GM18502 (cell line): ENCODE measurements at regions not wholly inside any gene's neighbourhood (a gene's known extent, or its start where the extent isn't known, plus 50 kb on each side); places are given as distances from the start of the nearest gene placed in this dataset.

Experiments
- ATAC-seq: cut with Tn5 transposase; IDR thresholded peaks from one replicate; pipeline ENCODE4 v1.9.1; 2021; ENCODE audit warnings: mild to moderate bottlenecking; ENCODE audit not compliant: unreplicated experiment, poor library complexity

GRCh38 chr1:201703621-201704438 lies 125.1 kb upstream of the IPO9 start:
- no peak for ATAC-seq

DNA sequence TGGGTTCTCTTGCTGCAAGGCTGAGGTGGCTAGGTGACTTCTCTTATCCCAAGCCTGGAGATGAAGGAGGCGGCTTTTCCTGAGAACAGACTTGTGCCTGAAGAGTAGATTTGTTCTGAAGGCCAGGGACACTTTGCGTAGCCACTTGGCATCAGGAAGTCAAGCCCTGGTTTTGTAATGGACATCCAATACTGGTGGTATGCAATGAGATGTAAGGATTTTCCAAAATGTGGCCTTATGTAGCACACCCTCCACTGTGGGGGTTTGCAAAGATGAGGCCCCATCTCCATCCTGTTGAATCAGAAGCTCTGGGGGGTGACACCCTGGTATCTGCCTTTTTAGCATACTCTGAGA lies 124.5 kb upstream of the IPO9 start:
- ATAC-seq: no peak

DNA sequence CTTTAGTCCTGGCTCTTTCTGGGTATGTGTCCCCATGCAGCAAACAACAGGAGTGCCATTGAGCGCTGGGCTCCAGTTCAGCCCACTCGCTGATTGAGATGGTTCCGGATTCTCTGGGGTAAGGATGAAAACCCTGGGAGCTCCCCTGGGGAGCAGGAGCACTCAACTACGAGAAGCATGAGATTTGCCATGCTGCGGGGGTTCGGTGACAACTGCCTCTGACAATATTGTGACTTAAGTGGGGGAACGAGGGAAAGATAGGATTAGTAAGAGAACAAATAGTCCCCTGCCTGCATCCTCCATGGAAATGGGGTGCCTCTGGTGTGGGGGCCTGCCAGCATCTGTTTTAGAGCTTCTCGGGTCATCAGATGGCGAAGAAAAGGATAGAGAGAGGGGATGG lies 123.6 kb upstream of the IPO9 start:
- ATAC-seq: no peak

- no peak for ATAC-seq
Observed at GRCh38 chr1:201706109-201706508, 122.8 kb upstream of the IPO9 start.

- no peak for ATAC-seq
Observed at GRCh38 chr1:201707027-201707426, 121.9 kb upstream of the IPO9 start.

GRCh38 chr1:201707656-201708055 lies 121.3 kb upstream of the IPO9 start:
- ATAC-seq: no peak

- no peak for ATAC-seq
Observed at GRCh38 chr1:201708085-201708512, 120.9 kb upstream of the IPO9 start.

- no peak for ATAC-seq
Observed at GRCh38 chr1:201708691-201709090, 120.3 kb upstream of the IPO9 start.

DNA sequence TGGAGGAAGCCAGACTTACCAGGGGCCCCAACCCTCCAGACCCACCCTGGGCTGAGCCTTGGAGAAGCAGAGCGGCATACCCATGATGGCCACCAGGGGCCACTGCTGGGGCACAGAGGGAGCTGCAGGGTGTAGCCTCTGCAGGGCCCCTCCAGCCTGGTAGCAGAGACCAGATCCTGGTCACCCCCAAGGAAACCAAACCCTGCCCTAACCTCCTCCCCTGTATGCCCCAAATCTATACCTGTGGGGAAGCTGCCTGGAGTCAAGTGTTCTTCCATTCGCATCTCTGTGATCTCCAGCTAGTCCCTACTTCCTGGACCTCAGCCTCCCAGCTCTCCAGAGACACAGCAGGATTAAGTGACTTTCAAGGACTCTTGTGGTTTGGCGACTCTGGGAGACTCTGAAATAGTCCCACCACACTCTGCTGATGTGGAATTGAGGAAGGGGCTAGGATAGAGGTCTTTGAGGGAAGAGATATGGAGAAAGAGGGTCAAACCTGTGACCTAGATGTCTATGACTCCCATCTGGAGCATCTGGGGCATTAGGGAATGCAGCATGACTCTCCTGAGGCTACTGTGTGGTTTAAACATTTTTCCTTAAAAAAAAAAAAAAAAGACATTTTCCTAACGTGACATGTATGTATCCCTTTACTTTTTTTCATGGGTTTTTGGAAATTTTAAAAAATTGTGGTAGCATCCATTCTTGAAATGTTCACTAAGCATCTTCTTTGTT lies 119.2 kb upstream of the IPO9 start:
- ATAC-seq: peak; percentile 90

- ATAC-seq: no peak
Observed at GRCh38 chr1:201710632-201711597, 118.0 kb upstream of the IPO9 start.

DNA sequence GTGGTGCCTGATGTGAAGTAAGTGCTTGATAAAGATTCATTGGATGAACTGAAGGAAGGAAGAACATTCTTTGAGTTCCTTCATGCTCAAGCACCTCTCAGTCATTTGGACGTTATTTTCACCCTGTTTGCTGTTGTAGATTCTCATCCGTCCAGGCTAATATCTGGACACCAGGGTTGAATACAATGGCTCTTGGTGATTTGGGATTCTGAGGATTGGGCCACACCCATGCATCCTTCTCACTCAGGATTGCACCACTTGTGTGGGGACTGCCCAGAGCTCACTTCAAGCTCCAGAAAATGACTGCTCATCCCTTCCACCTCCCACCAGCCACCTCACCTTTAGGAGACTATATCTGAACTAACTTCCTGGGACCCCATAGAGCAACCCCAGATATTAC lies 117.1 kb upstream of the IPO9 start:
- ATAC-seq: no peak

GRCh38 chr1:201712387-201713085 lies 116.4 kb upstream of the IPO9 start:
- no peak for ATAC-seq

GRCh38 chr1:201713086-201713810 lies 115.7 kb upstream of the IPO9 start:
- ATAC-seq: no peak

DNA sequence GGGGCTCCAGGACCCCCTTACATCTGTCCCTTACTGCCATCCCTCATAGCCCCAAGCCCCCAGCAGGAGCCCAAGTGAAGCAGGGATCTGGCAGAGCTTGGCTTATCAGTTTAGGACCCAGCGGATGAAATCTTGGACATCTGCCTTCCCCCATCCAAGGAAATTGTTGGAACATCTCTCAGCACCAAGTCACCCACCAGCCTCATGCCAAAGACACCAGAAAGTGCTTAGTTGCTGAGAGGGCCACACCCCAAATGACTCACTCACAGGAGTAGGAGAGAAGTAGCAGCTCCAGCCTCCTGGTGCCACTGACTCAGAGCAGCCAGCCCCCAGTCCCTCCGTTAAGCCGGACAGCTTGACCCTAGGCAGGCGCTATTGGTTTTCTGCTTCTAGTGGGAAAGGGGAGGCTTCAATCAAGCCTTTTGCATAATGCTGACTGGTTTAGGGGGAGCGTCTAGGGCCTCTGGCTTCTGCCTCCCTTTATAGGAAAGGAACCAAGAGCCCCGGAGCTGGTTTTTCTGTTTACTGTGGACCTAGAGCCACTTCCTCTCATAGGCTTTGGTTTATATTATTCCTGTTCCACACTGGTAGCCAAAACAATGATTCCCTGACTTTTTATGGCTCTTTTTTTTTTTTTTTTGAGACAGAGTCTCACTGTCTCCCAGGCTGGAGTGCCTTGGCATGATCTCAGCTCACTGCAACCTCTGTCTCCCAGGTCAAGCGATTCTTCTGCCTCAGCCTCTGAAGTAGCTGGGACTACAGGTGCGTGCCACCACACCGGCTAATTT lies 114.2 kb upstream of the IPO9 start:
- no peak for ATAC-seq

GRCh38 chr1:201715351-201715750 lies 113.6 kb upstream of the IPO9 start:
- no peak for ATAC-seq

GRCh38 chr1:201715801-201716741 lies 112.9 kb upstream of the IPO9 start:
- ATAC-seq: no peak

DNA sequence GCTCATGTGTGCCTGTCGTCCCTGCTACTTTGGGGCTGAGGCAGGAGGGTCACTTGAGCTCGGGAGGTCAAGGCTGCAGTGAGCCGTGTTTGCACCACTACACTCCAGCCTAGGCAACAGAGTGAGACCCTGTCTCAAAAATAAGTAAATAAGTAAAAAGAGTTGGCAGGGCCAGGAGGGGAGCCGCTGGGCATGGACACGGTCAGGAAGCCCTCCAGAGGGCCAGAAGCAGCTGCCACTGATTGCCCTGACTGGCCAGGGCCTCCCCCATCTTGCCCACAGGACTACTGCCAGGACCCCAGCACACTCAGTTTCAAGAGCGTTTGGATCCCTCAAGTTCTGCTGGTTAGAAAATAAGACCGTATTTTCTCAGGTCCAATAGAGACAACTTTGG lies 112.2 kb upstream of the IPO9 start:
- no peak for ATAC-seq

DNA sequence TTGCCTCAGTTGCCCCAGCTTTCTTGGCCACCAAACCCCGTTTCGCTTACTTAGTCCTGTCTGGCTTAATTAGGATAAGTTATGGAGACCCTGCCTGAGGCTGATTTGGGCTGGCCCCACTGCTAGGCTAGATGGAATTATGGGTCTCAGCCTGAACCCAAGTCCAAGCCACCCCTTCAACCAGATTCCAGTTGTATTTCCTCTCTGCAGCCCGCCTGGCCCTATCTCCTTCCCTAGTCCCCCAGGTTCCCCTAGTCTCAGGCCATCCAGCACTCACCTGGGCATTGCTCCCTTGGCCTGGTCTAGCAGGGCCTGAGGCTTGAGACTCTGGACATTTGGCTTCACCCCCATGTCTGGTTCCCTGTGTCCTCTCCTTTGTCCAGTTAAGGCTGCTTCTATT lies 111.7 kb upstream of the IPO9 start:
- no peak for ATAC-seq
